ENCODE measurements at regions not wholly inside any gene's neighbourhood (a gene's known extent, or its start where the extent isn't known, plus 50 kb on each side); places are given as distances from the start of the nearest gene placed in this dataset.

DNA sequence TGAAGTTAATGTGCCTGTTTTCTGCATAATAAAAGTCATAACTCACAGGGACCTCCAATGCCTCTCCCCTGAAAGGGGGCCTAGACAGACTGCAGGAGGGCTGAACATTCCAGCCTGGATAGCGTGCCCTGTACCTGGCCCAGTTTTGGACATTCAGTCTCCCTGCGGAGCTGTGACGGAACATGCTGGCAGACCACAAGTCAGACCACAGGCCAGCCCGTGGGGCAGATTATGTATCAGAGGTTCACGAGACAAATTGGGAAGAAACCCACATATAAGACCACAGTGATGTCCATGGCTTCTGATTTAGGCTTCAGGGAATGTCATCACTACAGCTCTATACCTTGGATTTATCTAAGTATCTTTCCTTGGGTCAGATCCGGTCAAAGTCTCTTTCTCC, 151.5 kb upstream of the POU3F1 start:
- TF ChIP-seq, protein P1, sequence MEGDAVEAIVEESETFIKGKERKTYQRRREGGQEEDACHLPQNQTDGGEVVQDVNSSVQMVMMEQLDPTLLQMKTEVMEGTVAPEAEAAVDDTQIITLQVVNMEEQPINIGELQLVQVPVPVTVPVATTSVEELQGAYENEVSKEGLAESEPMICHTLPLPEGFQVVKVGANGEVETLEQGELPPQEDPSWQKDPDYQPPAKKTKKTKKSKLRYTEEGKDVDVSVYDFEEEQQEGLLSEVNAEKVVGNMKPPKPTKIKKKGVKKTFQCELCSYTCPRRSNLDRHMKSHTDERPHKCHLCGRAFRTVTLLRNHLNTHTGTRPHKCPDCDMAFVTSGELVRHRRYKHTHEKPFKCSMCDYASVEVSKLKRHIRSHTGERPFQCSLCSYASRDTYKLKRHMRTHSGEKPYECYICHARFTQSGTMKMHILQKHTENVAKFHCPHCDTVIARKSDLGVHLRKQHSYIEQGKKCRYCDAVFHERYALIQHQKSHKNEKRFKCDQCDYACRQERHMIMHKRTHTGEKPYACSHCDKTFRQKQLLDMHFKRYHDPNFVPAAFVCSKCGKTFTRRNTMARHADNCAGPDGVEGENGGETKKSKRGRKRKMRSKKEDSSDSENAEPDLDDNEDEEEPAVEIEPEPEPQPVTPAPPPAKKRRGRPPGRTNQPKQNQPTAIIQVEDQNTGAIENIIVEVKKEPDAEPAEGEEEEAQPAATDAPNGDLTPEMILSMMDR (IDR thresholded peaks at IDR 0.05): no peak
- TF ChIP-seq POLR2AphosphoS5 (IDR thresholded peaks at IDR 0.05): no peak
- no peak for TF ChIP-seq POLR2A (IDR thresholded peaks at IDR 0.05; ENCODE audit: low read depth)
- no peak for TF ChIP-seq EP300 (IDR thresholded peaks at IDR 0.05)
